WI38 (cell line): ENCODE measurements at regions not wholly inside any gene's neighbourhood (a gene's known extent, or its start where the extent isn't known, plus 50 kb on each side); places are given as distances from the start of the nearest gene placed in this dataset.

Experiments used
- H3K4me3 ChIP-seq: 2 replicates; pipeline ENCODE4 v1.5.1; 2011; ENCODE audit warnings: low read depth, mild to moderate bottlenecking, control low read depth, low read length
- TF ChIP-seq, protein P1 (sequence below): IDR thresholded peaks from 2 replicates; pipeline ENCODE4 v1.5.1; 2012; ENCODE audit warnings: low read depth, mild to moderate bottlenecking, control low read depth, low read length

GRCh38 chr2:150046810-150047209 is 440.7 kb downstream of the RND3 start:
- peak overlapping the region; percentile 11; the same call in 1 of the 2 replicates for H3K4me3 ChIP-seq
- TF ChIP-seq, protein P1, sequence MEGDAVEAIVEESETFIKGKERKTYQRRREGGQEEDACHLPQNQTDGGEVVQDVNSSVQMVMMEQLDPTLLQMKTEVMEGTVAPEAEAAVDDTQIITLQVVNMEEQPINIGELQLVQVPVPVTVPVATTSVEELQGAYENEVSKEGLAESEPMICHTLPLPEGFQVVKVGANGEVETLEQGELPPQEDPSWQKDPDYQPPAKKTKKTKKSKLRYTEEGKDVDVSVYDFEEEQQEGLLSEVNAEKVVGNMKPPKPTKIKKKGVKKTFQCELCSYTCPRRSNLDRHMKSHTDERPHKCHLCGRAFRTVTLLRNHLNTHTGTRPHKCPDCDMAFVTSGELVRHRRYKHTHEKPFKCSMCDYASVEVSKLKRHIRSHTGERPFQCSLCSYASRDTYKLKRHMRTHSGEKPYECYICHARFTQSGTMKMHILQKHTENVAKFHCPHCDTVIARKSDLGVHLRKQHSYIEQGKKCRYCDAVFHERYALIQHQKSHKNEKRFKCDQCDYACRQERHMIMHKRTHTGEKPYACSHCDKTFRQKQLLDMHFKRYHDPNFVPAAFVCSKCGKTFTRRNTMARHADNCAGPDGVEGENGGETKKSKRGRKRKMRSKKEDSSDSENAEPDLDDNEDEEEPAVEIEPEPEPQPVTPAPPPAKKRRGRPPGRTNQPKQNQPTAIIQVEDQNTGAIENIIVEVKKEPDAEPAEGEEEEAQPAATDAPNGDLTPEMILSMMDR, result no peak

- H3K4me3 ChIP-seq, result peak overlapping the region; percentile 11; the same call in 1 of the 2 replicates
- TF ChIP-seq, protein P1, result no peak
Observed at GRCh38 chr2:150046211-150046610, 441.3 kb downstream of the RND3 start.

DNA sequence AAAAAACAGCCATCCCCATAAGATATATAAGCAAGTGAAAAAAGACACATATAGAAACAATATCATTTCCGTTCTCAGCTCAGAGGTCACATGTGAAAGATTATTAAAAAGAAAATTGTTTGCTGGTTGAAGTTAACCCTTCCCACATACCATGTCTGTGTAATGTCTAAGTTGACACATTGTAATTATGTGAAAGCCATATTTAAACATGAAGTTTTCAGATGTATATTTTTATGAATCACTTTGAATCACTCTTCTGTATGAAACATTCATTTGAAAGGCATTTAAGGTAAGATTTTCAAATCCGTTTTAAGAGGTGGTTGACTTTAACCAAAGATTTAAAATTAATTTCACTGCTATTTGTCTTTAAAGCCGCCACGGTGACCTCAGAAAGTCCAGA is 441.9 kb downstream of the RND3 start:
- no peak overlapping the region for H3K4me3 ChIP-seq
- TF ChIP-seq, protein P1, result no peak

GRCh38 chr2:150043172-150043500 is 444.3 kb downstream of the RND3 start:
- H3K4me3 ChIP-seq, result no peak overlapping the region
- TF ChIP-seq, protein P1, result no peak

DNA sequence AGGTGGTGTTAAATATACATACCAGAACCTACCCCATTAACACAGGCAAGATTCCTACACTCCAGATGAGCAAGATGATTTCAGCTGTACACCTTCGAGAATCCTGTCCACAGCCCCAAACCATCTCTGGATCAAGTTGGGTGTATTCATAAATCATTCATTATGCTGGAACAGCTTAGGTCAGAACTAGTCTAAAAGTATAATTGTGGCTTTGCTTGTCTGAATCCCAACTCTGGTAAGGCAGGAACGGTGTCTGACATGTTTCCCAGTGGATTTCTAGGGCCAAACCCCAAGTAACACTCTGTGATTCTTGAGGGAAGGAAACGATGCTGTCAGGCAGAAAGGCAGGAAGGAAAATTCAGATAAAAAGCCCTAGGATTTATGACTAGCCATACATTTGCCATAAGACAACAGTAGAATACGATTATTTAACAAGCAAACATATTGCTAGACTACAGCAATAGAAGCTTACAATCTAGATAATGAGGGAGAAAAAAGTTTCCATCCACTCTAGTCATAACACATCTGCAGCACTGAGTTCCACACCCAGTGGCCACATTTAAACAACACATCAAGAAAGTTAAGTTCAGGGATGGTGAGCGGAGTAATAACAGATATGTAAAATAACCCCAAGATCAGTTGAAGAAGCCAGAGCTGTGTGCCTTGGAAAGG is 444.8 kb downstream of the RND3 start:
- TF ChIP-seq, protein P1, result no peak

DNA sequence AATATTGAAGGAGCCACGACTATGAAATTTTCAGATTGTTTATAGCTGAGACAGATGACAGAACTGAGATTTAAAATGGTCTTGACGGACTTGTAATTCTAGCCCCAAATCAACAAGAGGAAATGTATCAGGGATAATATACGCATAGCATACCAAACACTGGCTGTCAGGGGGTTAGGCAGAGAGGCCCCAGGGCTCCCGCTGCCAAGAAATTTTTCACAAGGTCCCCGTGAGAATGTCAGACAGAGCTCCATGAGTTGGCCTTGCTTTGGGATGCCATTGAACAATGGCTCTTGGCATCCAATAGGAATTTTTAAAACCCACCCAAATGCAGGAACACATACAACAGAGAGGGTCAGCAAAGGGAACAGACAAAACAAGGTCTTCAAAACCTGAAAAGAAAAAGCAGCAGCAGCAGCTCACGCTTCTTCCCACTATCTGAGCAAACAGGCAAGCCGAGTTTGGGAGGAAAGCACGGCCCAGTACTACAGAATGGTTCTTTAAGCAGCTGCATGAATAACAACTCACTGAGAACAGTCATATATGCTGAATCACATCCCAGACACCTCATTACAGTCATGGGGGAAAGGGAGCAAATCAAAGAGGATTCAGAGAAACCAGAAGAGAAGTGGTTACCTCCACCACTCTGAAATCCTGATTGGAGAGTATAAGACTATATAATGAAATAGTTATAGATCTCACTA is 445.6 kb downstream of the RND3 start:
- peak overlapping the region; percentile 25 for H3K4me3 ChIP-seq
- TF ChIP-seq, protein P1, result no peak

More for the DNA sequence above, 444.8 kb downstream of the RND3 start:
- no peak overlapping the region for H3K4me3 ChIP-seq

- 0 out of 2 replicates have a peak overlapping the region, but pooled peaks have one; percentile 3 for H3K4me3 ChIP-seq
- TF ChIP-seq, protein P1, result no peak
Observed at GRCh38 chr2:150036622-150037021, 449.0 kb upstream of the MMADHC start.
